H1 (cell line): ENCODE measurements at regions not wholly inside any gene's neighbourhood (a gene's known extent, or its start where the extent isn't known, plus 50 kb on each side); places are given as distances from the start of the nearest gene placed in this dataset.

ENCODE experiments used
- EP300 ChIP-seq, 2 experiments: IDR thresholded peaks; 1 replicate in 1 of 2; 2 replicates in 1 of 2; pipeline ENCODE4 v1.6.1; 2011 to 2012; ENCODE audit warnings: low read depth in 2 of 2, low read length in 2 of 2, mild to moderate bottlenecking in 2 of 2, borderline replicate concordance in 1 of 2, inconsistent platforms in 1 of 2, moderate library complexity in 1 of 2
- FOSL1 ChIP-seq: IDR thresholded peaks from 2 replicates; pipeline ENCODE4 v1.6.1; 2011; ENCODE audit warnings: mild to moderate bottlenecking, low read depth, low read length, moderate library complexity; ENCODE audit not compliant: insufficient read depth
- JUND ChIP-seq: IDR thresholded peaks from 2 replicates; pipeline ENCODE4 v1.6.1; 2011; ENCODE audit warnings: mild to moderate bottlenecking, improper control_type of control experiment, low read length
- NANOG ChIP-seq: IDR thresholded peaks from 2 replicates; pipeline ENCODE4 v1.6.1; 2011; ENCODE audit warnings: low read length, low read depth, mild to moderate bottlenecking, inconsistent platforms; ENCODE audit not compliant: insufficient read depth, poor library complexity, severe bottlenecking
- POLR2AphosphoS5 ChIP-seq: IDR thresholded peaks from 2 replicates; pipeline ENCODE4 v1.6.1; 2011; ENCODE audit warnings: low read depth, low read length
- RAD21 ChIP-seq, 2 experiments: IDR thresholded peaks in 1 of 2; conservative IDR thresholded peaks in 1 of 2; 2 replicates each; pipeline ENCODE4 v1.6.1; 2011; ENCODE audit warnings: low read depth in 2 of 2, low read length in 2 of 2, improper control_type of control experiment in 1 of 2, inconsistent platforms in 1 of 2, mild to moderate bottlenecking in 1 of 2, moderate library complexity in 1 of 2
- RXRA ChIP-seq: IDR thresholded peaks from 2 replicates; pipeline ENCODE4 v1.6.1; 2011; ENCODE audit warnings: low read depth, mild to moderate bottlenecking, low read length, moderate library complexity; ENCODE audit not compliant: insufficient read depth
- SP1 ChIP-seq: IDR thresholded peaks from 2 replicates; pipeline ENCODE4 v1.6.1; 2011; ENCODE audit warnings: low read depth, low read length
- TAF1 ChIP-seq: IDR thresholded peaks from 2 replicates; pipeline ENCODE4 v1.6.1; 2011; ENCODE audit warnings: mild to moderate bottlenecking, low read depth, low read length
- YY1 ChIP-seq: IDR thresholded peaks from 2 replicates; pipeline ENCODE4 v1.6.1; 2011; ENCODE audit warnings: low read depth, mild to moderate bottlenecking, low read length
- ZNF274 ChIP-seq: IDR thresholded peaks from 2 replicates; pipeline ENCODE4 v1.7.0; 2012; ENCODE audit warnings: low read length, borderline replicate concordance; ENCODE audit errors: extremely low read depth
- TF ChIP-seq, protein P1 (sequence below), 3 experiments: IDR thresholded peaks; 1 replicate in 2 of 3; 2 replicates in 1 of 3; pipeline versions ENCODE4 v1.5.1 to v1.6.1; 2011; ENCODE audit warnings: low read length in 3 of 3, mild to moderate bottlenecking in 3 of 3, inconsistent platforms in 2 of 3, low read depth in 1 of 3, moderate library complexity in 1 of 3; ENCODE audit not compliant: insufficient read depth in 1 of 3; ENCODE audit errors: control extremely low read depth in 1 of 3
- TF ChIP-seq, protein P2 (sequence below): IDR thresholded peaks from 2 replicates; pipeline ENCODE4 v1.6.1; 2012; ENCODE audit warnings: low read length, inconsistent platforms

GRCh38 chr17:64783556-64784352 lies 121.6 kb upstream of the SMURF2 start:
- TF ChIP-seq RAD21 (IDR thresholded peaks at IDR 0.05 in 1 of 2, conservative IDR thresholded peaks at IDR 0.05 in 1 of 2; ENCODE audit: low read depth in 2 of 2, low read length in 2 of 2) = no peak
- TF ChIP-seq, protein P1, sequence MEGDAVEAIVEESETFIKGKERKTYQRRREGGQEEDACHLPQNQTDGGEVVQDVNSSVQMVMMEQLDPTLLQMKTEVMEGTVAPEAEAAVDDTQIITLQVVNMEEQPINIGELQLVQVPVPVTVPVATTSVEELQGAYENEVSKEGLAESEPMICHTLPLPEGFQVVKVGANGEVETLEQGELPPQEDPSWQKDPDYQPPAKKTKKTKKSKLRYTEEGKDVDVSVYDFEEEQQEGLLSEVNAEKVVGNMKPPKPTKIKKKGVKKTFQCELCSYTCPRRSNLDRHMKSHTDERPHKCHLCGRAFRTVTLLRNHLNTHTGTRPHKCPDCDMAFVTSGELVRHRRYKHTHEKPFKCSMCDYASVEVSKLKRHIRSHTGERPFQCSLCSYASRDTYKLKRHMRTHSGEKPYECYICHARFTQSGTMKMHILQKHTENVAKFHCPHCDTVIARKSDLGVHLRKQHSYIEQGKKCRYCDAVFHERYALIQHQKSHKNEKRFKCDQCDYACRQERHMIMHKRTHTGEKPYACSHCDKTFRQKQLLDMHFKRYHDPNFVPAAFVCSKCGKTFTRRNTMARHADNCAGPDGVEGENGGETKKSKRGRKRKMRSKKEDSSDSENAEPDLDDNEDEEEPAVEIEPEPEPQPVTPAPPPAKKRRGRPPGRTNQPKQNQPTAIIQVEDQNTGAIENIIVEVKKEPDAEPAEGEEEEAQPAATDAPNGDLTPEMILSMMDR (IDR thresholded peaks at IDR 0.05; ENCODE audit: control extremely low read depth in 1 of 3, insufficient read depth in 1 of 3, low read depth in 1 of 3, low read length in 3 of 3) = no peak
- TF ChIP-seq JUND = no peak
- no peak for TF ChIP-seq POLR2AphosphoS5
- no peak for TF ChIP-seq EP300 (IDR thresholded peaks at IDR 0.05; ENCODE audit: borderline replicate concordance in 1 of 2, low read depth in 2 of 2, low read length in 2 of 2)
- TF ChIP-seq NANOG = no peak
- no peak for TF ChIP-seq RXRA
- TF ChIP-seq YY1 = no peak
- no peak for TF ChIP-seq SP1
- TF ChIP-seq TAF1 = no peak
- TF ChIP-seq FOSL1 = no peak
- TF ChIP-seq, protein P2, sequence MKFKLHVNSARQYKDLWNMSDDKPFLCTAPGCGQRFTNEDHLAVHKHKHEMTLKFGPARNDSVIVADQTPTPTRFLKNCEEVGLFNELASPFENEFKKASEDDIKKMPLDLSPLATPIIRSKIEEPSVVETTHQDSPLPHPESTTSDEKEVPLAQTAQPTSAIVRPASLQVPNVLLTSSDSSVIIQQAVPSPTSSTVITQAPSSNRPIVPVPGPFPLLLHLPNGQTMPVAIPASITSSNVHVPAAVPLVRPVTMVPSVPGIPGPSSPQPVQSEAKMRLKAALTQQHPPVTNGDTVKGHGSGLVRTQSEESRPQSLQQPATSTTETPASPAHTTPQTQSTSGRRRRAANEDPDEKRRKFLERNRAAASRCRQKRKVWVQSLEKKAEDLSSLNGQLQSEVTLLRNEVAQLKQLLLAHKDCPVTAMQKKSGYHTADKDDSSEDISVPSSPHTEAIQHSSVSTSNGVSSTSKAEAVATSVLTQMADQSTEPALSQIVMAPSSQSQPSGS = no peak
- no peak for TF ChIP-seq ZNF274
